Immature natural killer cell (primary cell): ENCODE measurements at regions not wholly inside any gene's neighbourhood (a gene's known extent, or its start where the extent isn't known, plus 50 kb on each side); places are given as distances from the start of the nearest gene placed in this dataset.

Source experiments
- DNase-seq, 3 donors: peaks; one replicate each; pipeline ENCODE4 v3.0.0; 2022; ENCODE audit warnings: mixed read lengths in 1 of 3
- H3K27ac Mint-ChIP-seq, 6 donors: one replicate each; pipeline ENCODE4 v1.8.0; 2020; ENCODE audit warnings: mixed read lengths in 6 of 6, mild to moderate bottlenecking in 5 of 6, inconsistent platforms in 4 of 6, moderate library complexity in 3 of 6
- H3K27me3 Mint-ChIP-seq, 3 donors: one replicate each; pipeline ENCODE4 v1.8.0; 2020 to 2021; ENCODE audit warnings: low read depth in 3 of 3, mild to moderate bottlenecking in 3 of 3, mixed read lengths in 3 of 3, moderate library complexity in 3 of 3, inconsistent platforms in 1 of 3
- H3K36me3 Mint-ChIP-seq, 3 donors: one replicate each; pipeline ENCODE4 v1.8.0; 2020; ENCODE audit warnings: mixed read lengths in 3 of 3, inconsistent platforms in 2 of 3, mild to moderate bottlenecking in 2 of 3
- H3K4me1 Mint-ChIP-seq, 2 donors: one replicate each; pipeline ENCODE4 v1.8.0; 2020; ENCODE audit warnings: inconsistent platforms in 2 of 2, mild to moderate bottlenecking in 2 of 2, mixed read lengths in 2 of 2, moderate library complexity in 1 of 2
- H3K4me3 Mint-ChIP-seq, 5 donors: one replicate each; pipeline ENCODE4 v1.8.0; 2020; ENCODE audit warnings: mild to moderate bottlenecking in 5 of 5, mixed read lengths in 5 of 5, inconsistent platforms in 3 of 5, moderate library complexity in 3 of 5
- H3K9me3 Mint-ChIP-seq, 6 donors: one replicate each; pipeline ENCODE4 v1.8.0; 2020; ENCODE audit warnings: mild to moderate bottlenecking in 6 of 6, mixed read lengths in 6 of 6, inconsistent platforms in 4 of 6, moderate library complexity in 3 of 6

DNA sequence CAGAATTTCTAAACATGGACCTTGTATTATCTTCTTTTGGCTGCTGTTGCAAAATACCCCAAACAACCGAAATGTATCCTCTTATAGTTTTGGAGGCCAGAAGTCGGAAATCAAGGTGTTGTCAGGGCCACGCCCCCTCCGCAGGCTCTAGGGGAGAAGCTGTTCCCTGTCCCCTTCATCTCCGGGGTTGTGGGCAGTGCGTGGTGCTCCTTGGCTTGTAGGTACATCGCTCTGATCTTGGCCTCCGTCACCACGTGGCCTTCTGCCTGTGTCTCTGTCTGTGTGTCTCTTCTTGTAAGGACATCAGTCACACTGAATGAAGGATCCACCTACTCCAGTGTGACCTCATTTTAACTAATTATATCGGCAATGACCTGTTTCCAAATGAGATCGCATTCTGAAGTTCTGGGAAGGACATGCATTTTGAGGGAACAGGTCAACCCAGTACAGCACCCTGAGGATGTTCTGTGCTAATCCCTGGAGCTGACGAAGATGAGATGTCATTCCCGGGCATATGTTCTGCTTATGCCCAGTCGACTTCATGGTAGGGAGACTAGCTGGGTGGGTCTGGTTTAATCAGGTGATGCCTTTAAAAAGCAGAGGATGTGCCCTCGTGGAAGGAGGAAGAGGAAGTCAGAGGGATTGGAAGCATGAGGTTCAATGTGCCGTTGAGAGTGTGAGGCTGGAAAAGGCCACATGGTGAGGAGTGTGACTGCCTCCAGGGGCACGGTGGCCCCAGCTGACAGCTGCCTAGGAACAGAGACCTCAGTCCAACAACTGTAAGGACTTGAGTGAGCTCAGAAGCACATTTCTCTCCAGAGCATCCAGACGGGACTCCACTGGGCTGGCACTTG is 531.1 kb downstream of the TBC1D22A start:
- Mint-ChIP-seq H3K4me1 (no peaks in the 10 kb centered on the region), H3K27me3 (peaks cover 0 to 9% (median 3%) of the 10 kb centered on the region in 3 donors), H3K9me3 (no peaks in the 10 kb centered on the region), H3K36me3 (no peaks in the 10 kb centered on the region), H3K27ac (no peak overlapping the region), H3K4me3 (no peak overlapping the region)
- no peak for DNase-seq

DNA sequence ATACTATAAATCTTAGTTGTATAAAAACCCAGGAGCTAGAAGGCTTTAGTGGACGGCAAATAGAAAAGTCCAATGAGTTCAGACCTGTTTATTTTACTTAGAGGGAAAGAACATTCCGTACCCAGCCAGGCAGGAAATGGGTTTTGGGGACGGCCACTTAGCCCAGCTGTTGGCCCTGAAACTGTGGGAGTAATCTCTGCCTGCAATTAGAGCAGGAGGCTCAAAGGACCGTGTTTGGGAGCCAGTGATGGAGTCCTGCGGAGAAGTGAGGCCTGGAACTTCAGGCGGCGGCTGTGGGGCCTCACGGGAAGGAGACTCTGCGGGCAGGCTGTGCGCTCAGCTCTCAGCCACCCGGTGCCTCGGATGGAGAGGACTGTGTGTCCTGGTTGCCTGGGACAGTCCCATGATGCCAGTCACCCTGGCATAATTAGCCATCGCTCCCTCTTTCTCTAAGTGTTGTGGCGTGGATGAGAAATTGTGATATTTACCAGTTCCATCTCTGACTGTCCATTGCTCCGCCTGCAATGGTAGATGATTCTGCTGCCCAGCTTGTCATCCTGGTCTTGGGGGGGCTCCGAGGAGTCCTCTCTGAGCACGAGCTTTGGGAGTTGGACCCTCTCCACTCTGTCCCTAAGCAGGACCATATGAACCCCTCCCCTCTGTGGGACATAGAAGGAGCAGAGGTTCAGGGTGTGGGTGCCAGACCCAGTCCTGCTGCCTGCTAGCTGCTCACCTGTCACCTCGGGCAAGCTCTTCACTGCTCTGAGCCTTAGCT is 530.3 kb downstream of the TBC1D22A start:
- no peaks in the 10 kb centered on the region for H3K36me3 Mint-ChIP-seq
- H3K27ac Mint-ChIP-seq: no peak overlapping the region
- no peaks in the 10 kb centered on the region for H3K4me1 Mint-ChIP-seq
- no peak for DNase-seq
- H3K4me3 Mint-ChIP-seq: no peak overlapping the region
- H3K27me3 Mint-ChIP-seq: peaks cover 0 to 11% (median 2%) of the 10 kb centered on the region in 3 donors
- H3K9me3 Mint-ChIP-seq: no peaks in the 10 kb centered on the region

DNA sequence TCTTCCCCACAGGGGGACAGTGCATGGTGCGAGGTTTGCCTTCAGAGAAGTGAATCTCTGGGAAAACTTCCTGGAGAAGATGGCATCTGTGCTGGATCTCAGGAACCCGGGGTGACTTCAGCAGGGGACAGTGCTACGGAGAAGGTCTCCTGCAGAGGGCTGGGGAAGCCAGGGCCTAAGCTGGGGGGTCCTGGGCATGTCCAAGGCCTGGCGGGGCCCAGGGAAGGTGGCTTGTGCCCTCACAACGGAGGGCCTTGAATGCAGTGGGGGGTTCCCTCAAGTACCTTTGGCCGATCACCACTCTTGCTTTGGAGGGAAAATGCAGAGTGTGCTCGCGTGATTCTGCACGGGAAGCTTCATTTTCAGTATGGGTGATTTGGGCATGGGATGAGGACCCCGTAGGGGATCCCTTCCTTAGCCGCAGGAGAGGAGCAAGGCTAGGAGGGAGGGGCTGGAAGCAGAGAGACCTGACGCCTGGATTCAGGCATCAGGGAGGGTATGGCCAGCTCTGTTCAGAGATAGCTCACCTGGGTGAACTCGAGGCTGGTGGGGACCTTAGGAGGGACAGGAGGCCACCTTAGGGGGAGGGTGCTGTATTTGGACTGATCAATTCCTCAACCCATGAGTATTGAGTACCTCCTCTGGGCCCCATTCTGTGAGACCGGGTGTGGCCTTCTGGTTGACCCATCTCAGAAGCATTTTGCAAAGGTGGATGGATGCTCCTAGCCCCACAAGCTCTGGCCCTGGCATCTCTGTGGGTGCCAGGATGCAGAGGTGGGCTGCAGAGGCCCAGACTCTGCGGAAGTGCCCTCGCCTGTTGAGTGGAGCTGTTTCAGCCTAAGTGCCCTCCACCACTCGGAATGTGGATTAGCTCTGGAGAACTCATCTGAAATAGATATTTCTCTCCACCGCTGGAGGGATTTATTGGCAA is 529.4 kb downstream of the TBC1D22A start:
- H3K4me3 Mint-ChIP-seq: no peak overlapping the region
- H3K36me3 Mint-ChIP-seq: no peaks in the 10 kb centered on the region

DNA sequence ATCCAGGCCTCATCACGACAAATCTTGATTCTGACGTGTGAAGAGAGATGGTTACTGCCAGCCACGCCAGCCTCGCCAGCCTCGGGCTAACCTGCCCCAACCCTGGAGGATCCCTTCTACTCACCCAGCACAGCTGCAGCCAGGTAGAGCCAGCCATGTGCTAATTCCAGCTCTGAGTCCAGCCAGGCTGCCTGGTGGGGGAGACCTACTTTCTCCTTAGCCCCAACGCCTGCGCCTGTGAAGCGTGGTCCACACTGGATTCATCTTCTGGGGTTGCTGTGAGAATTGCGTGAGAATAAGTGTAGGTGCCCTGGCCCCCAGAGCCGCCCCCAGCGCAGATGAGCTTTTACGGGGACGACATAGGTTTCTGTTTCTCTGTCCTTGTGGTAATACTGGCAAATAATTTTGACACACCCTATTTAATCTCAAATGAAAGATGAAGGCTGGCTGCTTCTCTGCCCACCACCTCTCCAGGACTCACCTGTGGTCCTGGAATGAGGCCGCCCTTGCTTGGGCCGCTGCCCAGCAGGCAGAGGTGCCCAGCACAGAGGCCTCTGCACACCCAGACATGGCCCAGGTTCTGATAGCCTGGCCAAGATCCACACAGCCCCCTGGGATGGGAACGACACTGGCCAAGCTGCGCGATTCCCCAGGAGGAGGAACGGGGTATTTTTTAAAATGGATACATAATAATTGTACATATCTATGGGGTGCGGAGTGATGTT is 528.4 kb downstream of the TBC1D22A start:
- Mint-ChIP-seq H3K27me3 (peaks cover 0 to 5% (median 2%) of the 10 kb centered on the region in 3 donors), H3K27ac (no peak overlapping the region)
- DNase-seq: no peak

More for the DNA sequence above, 529.4 kb downstream of the TBC1D22A start:
- Mint-ChIP-seq H3K27ac (no peak overlapping the region), H3K9me3 (no peaks in the 10 kb centered on the region), H3K4me1 (no peaks in the 10 kb centered on the region), H3K27me3 (peaks cover 0 to 11% (median 2%) of the 10 kb centered on the region in 3 donors)
- DNase-seq: no peak

DNA sequence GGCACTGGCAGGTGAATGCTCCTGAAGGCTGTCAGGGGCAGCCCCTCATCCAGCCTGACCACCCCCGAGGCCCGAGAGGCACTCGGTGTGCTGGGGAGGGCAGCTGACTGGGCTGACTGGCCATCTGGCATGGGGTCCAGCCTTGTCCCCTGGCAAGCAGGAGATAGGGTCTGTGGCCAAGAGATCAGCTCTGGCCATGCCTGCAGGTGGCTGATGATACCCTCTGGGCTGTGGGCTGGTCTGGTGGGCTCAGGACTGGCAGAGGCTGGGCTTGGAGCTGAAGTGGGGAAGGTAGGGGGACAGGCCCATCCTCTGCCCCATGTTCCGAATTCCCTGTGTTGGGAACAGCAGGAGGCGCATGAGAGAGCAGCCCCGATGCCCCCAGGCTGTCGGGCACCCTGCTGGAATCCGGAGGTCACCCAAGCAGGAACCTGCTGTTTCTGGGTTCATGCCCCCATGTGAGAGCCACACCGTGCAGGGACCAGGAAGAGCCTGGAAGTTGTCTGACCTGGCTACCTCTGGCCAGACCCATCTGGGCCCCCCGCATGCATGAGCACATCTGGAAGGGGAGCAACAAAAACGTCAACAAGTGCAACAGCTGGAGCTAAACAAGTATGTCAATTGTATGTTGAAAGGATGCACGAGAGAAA is 527.0 kb downstream of the TBC1D22A start:
- Mint-ChIP-seq H3K36me3 (no peaks in the 10 kb centered on the region), H3K27me3 (peaks cover 0 to 6% (median 2%) of the 10 kb centered on the region in 3 donors), H3K4me1 (no peaks in the 10 kb centered on the region), H3K27ac (no peak overlapping the region), H3K4me3 (no peak overlapping the region), H3K9me3 (no peaks in the 10 kb centered on the region)
- DNase-seq: no peak

More for the DNA sequence above, 528.4 kb downstream of the TBC1D22A start:
- Mint-ChIP-seq H3K36me3 (no peaks in the 10 kb centered on the region), H3K4me1 (no peaks in the 10 kb centered on the region), H3K4me3 (no peak overlapping the region), H3K9me3 (no peaks in the 10 kb centered on the region)

DNA sequence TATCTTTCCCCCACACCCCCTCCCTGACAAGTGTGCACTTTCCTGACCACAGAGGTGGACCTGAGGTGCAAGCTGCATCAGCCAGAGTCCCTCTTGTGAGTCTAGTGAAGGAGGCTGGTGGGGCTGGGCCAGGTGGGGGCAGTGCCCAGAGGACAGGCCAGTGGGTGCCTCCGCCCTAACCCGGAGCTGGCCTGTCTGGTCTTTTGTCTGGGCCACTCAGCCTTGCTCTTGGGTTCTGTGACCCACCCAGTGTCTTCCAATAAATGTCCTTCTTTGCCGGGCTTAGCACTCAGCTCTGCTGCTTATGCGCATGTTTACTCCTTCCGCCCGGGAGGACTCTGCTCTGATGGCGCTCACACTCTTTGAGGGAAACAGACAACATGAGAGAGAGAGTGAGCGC is 526.2 kb downstream of the TBC1D22A start:
- H3K27me3 Mint-ChIP-seq: peaks cover 0 to 5% (median 2%) of the 10 kb centered on the region in 3 donors
- H3K27ac Mint-ChIP-seq: no peak overlapping the region
- H3K9me3 Mint-ChIP-seq: no peaks in the 10 kb centered on the region
- H3K4me3 Mint-ChIP-seq: no peak overlapping the region
- H3K36me3 Mint-ChIP-seq: no peaks in the 10 kb centered on the region
- no peak for DNase-seq
- H3K4me1 Mint-ChIP-seq: no peaks in the 10 kb centered on the region

DNA sequence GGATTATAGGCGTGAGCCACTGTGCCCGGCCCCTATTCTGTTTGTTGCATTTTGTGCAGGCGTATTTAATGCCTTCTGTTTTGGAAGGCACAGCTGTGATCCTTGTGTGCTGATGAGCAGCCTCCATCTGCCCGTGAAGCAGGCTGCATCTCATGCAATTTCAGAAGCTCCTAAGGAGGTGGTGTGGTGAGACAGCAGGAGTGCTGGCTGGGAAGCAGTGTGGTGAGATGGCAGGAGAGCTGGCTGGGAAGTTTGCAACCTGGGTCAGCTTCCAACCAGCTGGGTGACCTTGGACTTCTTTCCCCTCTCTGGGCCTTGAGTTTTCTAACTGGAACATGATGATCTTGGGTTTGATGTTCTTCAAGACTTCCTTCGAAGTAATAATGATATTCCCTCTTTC is 525.1 kb downstream of the TBC1D22A start:
- Mint-ChIP-seq H3K36me3 (no peaks in the 10 kb centered on the region), H3K27me3 (peaks cover 0 to 5% (median 2%) of the 10 kb centered on the region in 3 donors), H3K27ac (no peak overlapping the region), H3K4me3 (no peak overlapping the region), H3K9me3 (no peaks in the 10 kb centered on the region), H3K4me1 (no peaks in the 10 kb centered on the region)
- DNase-seq: no peak

DNA sequence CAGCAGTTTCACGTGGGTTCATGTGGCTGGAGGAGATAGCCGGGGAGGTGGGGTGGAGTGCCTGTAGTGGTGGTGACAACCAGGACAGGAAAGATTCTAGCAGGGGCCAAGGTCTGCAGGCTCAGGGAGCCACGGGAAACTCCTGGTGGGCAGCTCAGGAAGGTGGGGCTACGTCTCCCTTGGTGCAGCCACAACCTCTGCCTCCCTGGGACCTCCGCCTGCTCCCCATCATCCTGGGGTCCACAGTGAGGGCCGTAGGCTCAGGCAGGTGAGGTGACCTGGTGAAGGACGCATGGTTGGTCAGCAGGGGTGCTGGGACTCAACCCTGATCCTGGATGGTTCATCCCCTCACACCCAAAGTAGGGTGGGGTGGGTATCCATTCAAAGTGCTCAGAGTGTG is 524.1 kb downstream of the TBC1D22A start:
- Mint-ChIP-seq H3K4me1 (no peaks in the 10 kb centered on the region), H3K36me3 (no peaks in the 10 kb centered on the region), H3K9me3 (no peaks in the 10 kb centered on the region), H3K4me3 (no peak overlapping the region), H3K27ac (no peak overlapping the region), H3K27me3 (peaks cover 0 to 5% (median 2%) of the 10 kb centered on the region in 3 donors)
- DNase-seq: no peak

DNA sequence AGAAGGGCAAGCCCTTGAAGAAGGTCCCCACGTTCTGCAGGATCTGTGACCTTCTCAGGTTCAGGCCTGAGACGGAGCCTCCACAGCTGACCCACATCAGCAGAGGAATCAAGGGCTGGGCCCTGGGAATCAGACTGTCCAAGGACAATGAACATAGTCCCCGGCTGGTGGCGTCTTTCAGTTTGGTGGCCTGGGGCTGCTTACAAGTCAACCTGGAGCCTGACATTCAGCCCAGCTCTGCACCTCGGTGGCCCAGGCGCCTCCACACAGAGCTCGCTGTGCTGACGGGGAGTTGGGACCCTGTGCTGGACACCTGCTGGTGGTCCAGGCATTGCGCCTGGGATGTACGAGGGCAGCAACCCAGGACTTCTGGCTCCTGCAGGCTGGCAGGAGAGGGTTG is 523.5 kb downstream of the TBC1D22A start:
- no peak for DNase-seq
- Mint-ChIP-seq H3K36me3 (no peaks in the 10 kb centered on the region), H3K27me3 (peaks cover 0 to 6% (median 2%) of the 10 kb centered on the region in 3 donors), H3K4me1 (no peaks in the 10 kb centered on the region), H3K9me3 (no peaks in the 10 kb centered on the region), H3K4me3 (no peak overlapping the region), H3K27ac (no peak overlapping the region)

DNA sequence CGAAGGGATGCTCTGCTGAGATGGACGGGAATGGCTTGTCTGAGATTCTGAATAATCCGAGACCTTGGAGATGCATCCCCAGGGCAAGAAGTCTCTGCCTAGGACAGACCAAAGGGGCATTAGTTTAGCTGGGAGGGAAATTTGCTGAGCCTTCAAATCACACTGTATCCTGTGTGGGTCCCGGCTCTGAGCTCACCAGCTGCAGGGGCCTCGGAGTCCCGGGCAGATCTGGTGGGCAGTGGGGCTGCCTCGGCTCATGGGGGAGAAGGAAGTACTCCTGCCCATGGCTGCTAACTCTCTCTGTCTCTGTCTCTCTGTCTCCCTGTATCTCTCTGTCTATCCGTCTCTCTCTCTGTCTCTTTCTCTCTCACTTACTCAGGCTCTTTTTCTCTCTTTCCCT is 522.4 kb downstream of the TBC1D22A start:
- Mint-ChIP-seq H3K4me3 (no peak overlapping the region), H3K27ac (no peak overlapping the region), H3K36me3 (no peaks in the 10 kb centered on the region), H3K4me1 (no peaks in the 10 kb centered on the region), H3K9me3 (no peaks in the 10 kb centered on the region), H3K27me3 (peaks cover 0 to 10% (median 2%) of the 10 kb centered on the region in 3 donors)
- DNase-seq: no peak

DNA sequence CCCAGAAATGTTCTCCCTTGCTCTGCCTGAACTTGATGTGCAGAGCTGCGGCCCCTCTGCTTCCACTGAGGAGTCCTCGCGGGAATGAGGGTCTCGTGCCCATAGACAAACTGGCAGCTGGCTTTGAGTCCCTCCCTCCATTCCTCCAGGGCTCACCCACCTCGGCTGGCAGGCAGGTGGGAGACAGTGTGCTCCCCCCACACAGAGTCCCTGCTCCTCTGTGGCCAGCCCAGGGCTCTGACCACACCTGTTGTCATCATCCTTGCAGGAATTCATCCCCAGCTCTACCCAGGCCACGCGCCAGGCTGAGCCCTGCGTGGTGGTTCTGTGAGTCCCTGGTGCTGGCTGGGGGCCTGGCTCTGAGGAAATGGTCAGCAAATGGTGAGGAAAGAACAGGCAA is 521.9 kb downstream of the TBC1D22A start:
- Mint-ChIP-seq H3K27ac (no peak overlapping the region), H3K27me3 (peaks cover 0 to 10% (median 2%) of the 10 kb centered on the region in 3 donors), H3K9me3 (no peaks in the 10 kb centered on the region), H3K4me3 (no peak overlapping the region), H3K4me1 (no peaks in the 10 kb centered on the region), H3K36me3 (no peaks in the 10 kb centered on the region)
- DNase-seq: no peak

DNA sequence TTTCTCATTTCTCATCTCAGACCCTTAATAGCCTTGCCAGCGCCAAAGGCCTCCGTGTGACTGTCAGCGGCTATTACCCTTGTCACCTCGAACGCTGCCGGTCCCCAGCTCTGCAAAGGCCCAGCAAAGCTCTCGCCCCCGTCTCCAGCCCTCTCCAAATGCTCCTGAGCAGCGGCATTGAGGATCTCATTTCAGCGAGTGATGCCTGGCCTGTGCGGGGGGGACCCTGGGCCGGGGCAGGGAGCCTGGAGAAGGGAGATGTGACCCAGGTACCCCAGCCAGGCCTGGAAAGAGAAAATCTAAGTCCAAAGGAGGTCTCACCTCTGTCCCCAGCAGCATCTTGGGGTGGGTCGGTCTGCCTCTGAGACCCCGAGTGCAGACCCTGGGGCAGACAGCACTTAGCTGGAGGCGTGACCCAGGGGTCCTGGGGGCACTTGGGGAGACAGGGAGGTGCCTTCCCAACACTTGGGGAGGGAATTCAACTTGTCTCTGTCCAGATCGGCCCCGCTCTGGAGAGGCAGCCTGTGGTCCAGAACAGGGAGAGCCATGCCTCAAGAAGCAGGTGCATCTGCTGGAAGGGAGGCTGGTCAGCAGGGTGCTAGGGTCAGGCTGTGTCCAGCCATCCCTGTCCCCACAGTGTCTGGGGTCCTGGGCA is 521.3 kb downstream of the TBC1D22A start:
- peaks cover 0 to 10% (median under 1%) of the 10 kb centered on the region in 3 donors for H3K27me3 Mint-ChIP-seq
- H3K4me1 Mint-ChIP-seq: no peaks in the 10 kb centered on the region
- H3K27ac Mint-ChIP-seq: no peak overlapping the region
- H3K9me3 Mint-ChIP-seq: no peaks in the 10 kb centered on the region
- no peak for DNase-seq
- no peak overlapping the region for H3K4me3 Mint-ChIP-seq
- H3K36me3 Mint-ChIP-seq: no peaks in the 10 kb centered on the region
